ENCODE measurements at regions not wholly inside any gene's neighbourhood (a gene's known extent, or its start where the extent isn't known, plus 50 kb on each side); places are given as distances from the start of the nearest gene placed in this dataset.
A peak's percentile ranks its signal among the peaks of the same experiment; 100 is the strongest.

DNA sequence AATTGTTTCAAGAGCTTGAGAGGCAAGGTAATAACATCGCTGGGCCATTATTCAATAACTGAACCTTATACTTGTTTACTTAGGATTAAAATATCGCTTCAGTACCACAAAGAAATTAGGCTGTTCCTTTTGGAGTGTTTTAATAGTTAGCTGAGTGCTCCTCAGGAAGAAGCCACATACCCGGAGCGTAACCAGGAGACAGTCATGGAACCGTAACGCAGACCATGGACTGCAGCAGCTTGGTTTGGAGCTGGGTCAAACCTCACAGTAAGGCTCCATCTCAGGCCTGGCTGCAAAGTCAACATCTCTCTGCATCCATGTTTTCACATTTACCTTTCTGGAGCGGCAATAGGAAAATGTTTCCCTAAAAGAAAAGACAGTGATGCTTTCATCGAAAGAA is 599.0 kb downstream of the TNS3 start:
- no peak for DNase-seq (ENCODE audit: low spot score)

DNA sequence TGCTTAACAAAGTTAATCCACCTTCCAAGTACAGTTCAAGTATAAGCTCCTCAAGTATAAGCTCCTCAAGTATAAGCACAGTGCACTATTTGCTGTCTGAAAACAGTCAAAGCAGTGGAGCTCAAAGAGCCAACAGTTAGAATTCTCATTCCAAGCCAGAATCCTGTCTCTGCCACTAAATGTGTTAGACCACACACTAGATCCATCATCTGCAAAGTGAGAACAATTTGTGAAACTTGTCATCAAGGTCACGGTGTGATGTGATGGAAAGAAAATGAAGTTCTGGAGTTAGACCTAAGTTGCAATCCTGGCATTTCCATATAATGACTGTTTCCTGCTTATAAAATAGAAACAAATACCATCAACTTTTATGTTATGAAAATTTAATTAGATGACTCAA is 602.5 kb downstream of the TNS3 start:
- DNase-seq (ENCODE audit: low spot score): no peak

GRCh38 chr7:46975493-46975892 is 606.4 kb downstream of the TNS3 start:
- DNase-seq (ENCODE audit: low spot score): no peak

DNA sequence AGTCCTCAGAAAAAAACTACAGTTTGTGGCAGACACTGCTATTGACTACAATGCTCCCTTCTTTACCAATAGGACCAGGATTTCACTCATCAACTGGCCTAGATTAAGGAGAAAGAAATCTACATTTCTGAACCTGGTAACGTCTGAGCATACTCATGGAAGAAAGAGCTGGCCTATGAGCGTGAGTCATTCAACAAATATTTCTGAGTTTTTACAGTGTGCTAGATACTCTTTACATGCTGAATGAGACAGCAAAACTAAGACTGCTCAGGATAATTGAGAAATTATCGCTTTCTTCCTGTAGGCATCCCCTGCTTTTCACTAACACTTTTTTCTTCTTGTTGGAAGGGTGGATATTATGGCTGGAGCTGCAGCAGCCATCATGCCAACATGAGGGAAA is 609.7 kb downstream of the TNS3 start:
- peak; percentile 83 for DNase-seq (ENCODE audit: low spot score)

DNA sequence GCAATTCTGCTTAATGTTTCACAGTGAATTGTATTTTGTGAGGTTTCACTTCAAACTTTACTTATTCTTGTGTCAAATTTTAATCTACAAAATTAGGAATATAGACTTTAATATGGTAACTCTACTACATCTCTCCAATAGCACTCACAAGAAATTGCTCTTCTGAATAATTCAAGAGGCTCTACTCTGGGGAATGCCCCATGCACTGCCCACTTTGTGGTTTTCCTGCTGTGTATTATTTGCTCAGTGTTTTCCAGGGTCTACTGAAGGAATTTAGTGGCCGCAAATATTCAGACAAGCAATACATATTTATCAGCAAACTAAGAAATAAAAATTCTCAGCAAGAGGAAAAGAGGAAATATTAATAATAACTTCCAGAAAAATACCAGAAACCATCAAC is 611.4 kb downstream of the TNS3 start:
- DNase-seq (ENCODE audit: low spot score): no peak

- no peak for DNase-seq (ENCODE audit: low spot score)
These were observed 611.8 kb downstream of the TNS3 start for GRCh38 chr7:46970131-46970430.

- DNase-seq (ENCODE audit: low spot score): peak; percentile 78
These were observed 612.4 kb downstream of the TNS3 start for GRCh38 chr7:46969303-46970130.

DNA sequence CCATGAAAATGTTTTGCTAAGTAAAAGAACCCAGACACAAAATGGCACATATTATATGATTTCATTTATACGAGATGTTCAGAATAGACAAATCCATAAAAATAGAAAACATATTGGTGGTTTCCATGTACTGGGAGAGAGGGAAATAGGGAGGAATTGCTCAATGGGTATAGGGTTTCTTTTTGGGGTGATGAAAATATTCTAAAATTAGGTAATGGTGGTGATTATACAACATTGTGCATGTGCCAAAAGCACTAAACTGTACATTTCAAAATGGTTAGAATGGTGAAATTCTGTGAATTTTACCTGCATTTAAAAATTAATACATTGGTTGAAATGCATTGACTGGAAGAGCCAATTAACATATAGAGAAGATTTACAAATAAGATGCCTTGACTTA is 613.9 kb downstream of the TNS3 start:
- no peak for DNase-seq (ENCODE audit: low spot score)

DNA sequence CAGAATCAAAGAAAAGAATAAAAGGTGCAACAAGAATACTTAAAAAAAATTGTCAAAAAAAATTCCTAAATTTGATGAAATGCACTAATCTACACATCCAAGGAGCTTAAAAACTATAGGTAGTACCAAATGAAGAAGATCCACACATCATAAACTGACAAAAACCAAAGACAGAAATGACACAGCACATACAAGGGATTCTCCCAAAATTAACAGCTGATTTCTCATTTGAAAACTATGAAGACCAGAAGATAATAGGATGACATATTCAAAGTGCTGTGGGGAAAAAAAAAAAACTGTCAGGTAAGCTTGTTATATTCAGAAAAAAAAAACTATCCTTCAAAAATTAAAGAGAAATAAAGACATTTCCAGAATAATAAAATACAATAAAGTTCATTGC is 618.2 kb downstream of the TNS3 start:
- DNase-seq (ENCODE audit: low spot score): no peak

GRCh38 chr7:46960970-46961369 is 620.9 kb downstream of the TNS3 start:
- no peak for DNase-seq (ENCODE audit: low spot score)

- no peak for DNase-seq (ENCODE audit: low spot score)
These were observed 624.7 kb downstream of the TNS3 start for GRCh38 chr7:46957195-46957594.

DNA sequence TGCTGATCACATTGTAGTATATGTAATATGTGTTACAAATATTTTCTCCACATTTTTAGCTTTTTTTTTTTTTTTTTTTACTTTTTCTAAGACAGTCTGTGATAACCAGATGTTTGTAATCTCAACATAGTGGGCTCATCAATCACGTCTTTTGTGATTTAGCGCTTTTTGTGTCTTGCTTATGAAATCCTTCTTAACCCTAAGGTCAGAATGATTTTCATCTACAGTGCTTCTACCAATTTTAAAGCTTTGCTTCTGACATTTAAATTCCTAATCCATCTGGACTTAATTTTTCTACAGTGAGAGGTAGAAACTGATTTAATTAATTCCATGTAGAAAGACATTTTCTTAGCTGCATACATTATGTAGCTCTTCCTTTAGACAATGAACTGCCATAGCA is 626.4 kb downstream of the TNS3 start:
- DNase-seq (ENCODE audit: low spot score): no peak

- DNase-seq (ENCODE audit: low spot score): no peak
These were observed 627.7 kb downstream of the TNS3 start for GRCh38 chr7:46954181-46954580.

DNA sequence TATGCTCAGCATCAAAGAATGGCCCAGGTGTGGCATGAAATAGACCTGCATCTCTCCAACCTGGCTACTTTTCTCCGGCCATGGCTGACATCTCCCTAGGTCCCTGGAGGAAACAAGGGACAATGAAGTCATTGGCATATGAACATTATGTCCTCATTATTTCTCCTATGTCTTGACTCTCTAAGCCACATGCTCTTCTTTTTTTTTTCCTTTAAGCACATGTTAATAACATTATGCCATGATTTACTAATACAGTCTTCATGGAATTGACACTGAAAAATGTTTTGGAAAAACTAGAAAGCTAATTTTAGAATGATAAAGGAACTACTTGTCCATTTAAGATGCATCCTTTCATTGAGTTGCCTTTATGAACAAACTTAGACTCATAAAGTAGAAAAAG is 628.9 kb downstream of the TNS3 start:
- DNase-seq (ENCODE audit: low spot score): no peak

GRCh38 chr7:46949270-46949931 is 632.5 kb downstream of the TNS3 start:
- DNase-seq (ENCODE audit: low spot score): no peak

DNA sequence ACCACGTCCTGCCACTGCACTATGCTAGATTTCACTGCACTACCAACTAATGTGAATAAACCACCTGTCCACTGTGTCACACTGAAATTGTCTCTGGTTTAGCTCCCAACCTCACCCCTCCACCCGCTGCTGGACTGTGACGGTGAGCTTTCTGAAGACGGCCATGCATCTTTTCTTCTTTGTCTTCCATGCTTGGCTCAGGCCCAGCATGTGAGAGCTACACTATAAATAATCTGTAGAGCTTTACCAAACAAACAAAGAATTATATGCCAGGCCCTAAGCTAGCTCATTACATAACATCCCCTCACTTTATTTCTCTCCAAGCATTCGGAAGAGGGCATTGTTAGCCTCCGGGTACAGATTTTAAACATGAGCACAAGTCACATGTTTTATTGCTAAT is 633.2 kb downstream of the TNS3 start:
- DNase-seq (ENCODE audit: low spot score): no peak

- no peak for DNase-seq (ENCODE audit: low spot score)
These were observed 636.6 kb downstream of the TNS3 start for GRCh38 chr7:46945328-46945727.

GRCh38 chr7:46943996-46944395 is 637.9 kb downstream of the TNS3 start:
- DNase-seq (ENCODE audit: low spot score): no peak

DNA sequence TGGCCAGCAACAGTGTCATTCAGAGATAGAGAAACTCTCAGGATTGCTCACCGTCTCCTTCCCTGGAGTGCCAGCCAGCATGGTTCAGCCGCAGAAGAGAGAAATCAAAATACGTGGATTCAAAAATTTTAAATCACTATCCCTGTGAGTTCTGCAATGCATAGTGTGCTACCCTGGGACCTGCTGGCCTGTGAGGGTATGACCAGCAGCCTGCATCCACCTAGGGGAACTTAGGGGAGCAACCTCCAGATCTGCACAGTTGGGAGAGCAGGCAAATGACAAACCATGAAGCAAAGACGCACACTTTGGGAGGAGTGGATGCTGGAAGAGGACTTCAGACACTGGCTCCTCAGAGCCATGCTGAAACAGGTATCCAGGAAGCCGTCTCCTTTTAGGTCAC is 639.3 kb downstream of the TNS3 start:
- no peak for DNase-seq (ENCODE audit: low spot score)

DNA sequence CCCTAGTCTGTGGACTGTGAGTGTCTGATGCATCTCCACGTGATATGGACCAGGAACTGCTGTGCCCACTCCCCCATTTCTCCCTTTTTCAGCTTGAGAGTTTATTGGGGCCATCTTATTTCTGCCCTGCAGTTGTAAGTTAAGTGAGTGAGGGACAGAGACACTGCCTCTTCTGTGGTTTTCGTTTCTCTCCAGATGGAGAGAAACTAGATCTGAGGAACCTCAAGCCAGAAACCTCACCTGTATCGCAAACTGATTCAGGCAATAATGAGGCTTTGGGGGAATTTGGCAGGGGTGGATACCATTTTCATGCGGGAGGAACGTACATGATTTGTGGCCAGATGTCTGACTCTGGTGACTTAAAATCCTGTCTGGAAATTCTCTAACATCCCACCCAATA is 641.7 kb downstream of the TNS3 start:
- no peak for DNase-seq (ENCODE audit: low spot score)

- no peak for DNase-seq (ENCODE audit: low spot score)
These were observed 642.4 kb downstream of the TNS3 start for GRCh38 chr7:46939558-46939957.

- DNase-seq (ENCODE audit: low spot score): no peak
These were observed 642.8 kb downstream of the TNS3 start for GRCh38 chr7:46939089-46939488.

DNA sequence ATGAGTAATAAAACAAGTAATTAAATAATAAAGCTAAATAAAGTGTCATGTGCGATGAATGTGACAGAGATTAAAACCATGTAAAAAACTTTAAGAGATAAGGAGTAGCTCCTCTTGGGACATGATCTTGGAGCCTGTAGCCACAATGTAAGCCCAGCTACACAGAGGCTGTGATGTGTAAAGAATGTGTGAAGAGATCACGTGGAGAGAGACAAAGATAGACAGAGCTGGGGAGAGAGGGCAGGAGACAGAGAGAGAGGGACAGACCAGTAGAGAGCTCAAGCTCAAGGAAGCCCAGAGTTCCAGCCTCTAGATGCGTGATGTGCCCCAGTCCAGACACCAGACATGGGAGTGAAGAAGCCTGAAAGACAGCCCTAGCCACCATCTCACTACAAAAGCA is 644.1 kb downstream of the TNS3 start:
- DNase-seq (ENCODE audit: low spot score): no peak

DNA sequence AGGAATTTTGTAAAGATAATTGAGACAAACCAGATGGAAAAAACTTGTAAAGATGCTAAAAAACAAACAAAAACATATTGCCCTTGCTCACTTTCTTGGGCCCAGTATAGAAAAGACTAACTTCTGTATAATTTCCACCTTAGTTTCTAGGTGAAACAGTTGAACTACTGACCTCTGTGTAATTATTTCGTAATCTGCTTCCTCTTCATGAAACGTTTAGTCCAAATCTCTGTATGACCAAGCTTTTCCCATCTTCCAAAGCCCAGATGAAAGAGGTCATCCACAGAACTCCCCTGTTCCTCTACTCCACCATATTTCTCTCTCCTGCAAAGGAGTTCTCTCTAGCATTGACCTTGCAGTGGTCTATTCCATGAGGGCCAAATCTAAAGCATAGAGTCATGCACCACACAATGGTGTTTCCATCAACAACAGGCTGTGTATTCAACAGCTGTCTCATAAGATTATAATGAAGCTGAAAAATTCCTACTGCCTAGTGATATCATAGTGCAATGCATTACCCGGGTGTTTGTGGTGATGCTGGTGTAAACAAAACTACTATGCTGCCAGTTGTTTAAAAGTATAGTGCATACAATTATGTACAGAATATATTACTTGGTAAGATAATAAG is 647.6 kb downstream of the TNS3 start:
- no peak for DNase-seq (ENCODE audit: low spot score)
